Stimulated activated CD4-positive, alpha-beta T cell treated with anti-CD3 and anti-CD28 coated beads, TNF-alpha, amount 100 ng/mL, for 24 hours (primary cell): ENCODE measurements at regions not wholly inside any gene's neighbourhood (a gene's known extent, or its start where the extent isn't known, plus 50 kb on each side); places are given as distances from the start of the nearest gene placed in this dataset.

Source experiments
- DNase-seq, 3 experiments: peaks; one replicate each; pipeline ENCODE4 v3.0.0-alpha.2; 2020; ENCODE audit warnings: low read depth in 3 of 3

DNA sequence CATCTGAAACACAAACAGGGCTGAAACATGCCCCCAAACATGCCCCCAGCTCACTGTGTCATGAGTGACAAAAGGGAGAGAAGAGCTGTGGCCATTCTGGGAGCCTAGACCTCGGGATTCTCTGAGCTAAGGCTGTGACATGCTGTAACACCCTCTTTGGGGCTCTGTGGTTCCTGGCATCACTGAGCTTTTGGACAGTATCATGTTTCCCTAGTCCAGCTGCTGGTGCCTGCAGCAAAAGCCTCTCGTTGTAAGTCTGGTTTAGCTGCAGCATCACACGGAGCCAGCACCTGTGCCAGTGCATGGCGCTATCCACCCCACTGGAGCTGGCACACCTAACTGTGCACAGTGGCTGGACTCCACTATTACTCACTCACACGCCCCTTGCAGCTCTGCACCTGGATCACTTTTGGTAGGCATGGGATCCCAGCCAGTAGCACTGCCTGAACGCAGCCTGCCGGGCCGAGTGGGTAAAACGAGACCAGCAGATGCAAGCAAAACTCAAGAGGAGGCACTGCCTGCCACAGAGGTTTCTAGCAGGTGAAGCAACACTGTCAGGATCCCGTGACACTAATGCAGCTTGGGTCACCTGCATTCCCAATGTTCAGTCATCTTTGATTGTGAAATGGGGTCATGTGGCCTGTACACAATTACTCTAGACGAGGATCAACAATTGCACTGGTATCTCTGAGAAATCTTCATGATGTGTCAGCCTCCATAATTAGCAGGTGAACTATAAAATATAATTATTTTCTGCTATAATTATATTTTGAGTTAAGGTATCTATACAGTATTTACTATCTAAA, 547.2 kb downstream of the ZNF804A start:
- DNase-seq: no peak

DNA sequence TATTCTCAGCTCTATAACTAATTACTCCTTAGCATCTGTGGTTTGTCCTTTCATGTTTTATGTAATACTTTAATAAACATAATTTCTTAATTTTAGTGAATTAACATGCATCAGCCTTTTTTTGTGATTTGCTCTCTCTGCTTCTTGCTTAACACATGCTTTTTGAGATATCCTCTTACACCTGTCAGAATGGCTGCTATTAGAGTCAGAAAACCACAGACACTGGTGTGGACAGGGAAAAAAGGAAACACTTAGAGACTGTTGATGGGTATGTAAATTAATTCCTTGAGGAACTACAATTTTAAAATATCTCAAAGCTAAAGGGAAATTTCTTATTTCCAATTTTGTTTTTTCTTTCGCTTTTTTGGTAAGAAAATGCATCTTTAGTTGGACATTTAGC, 549.0 kb downstream of the ZNF804A start:
- no peak for DNase-seq

DNA sequence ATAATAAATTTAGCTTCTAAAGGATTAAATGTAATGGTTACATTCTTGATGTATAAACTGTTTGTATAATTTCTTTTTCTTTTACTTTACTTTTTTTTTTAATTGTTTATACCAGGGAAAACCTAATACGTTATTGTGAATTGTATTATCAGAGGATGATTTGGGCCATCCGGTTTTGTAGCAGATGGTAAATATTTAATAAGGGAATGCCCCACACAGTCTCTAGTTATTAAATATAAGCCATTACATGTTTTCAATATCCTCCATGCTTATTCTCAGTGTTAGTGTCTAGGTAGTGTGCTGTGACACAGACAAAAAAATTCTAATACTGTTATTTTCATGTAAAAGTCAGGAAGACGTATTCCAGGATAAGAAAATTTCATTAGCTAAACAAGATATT, 553.9 kb downstream of the ZNF804A start:
- no peak for DNase-seq

DNA sequence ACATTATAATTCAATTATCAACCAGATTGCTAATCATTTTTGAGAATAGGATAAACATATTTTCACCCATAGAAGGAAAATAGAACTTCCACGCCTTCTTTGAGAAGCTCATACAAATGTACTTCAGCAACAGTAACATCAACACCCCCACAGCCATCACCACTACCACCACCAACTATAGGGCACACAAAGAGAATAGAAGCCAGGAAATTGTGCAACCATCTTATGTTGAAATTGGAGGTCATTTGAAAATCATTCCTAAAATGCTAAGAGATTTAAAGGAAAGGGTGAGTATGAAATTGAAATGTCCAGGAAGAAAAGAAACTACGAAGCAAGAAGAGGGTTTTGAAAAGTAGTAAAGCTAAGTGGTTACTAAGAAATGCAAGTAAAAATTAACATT, 563.4 kb downstream of the ZNF804A start:
- DNase-seq: no peak

DNA sequence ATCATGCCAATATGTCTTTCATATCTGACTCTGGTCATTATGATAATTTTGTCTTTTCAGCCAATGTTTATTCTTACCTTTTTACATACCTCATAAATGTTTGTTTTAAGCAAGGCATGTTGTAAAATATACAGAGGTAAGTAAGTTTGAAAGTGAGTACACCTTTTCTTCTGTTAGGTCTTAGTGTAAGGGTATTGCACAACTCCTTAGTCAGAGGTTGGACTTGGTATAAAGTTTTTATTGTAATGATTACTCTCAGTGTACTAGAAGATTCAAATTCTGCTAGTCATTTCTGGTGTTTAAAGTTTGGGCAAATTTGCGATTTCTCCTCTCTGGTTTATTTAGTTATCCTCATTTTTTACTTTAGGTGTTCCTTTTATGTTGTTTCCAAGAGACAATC, 564.3 kb upstream of the FSIP2 start:
- no peak for DNase-seq

DNA sequence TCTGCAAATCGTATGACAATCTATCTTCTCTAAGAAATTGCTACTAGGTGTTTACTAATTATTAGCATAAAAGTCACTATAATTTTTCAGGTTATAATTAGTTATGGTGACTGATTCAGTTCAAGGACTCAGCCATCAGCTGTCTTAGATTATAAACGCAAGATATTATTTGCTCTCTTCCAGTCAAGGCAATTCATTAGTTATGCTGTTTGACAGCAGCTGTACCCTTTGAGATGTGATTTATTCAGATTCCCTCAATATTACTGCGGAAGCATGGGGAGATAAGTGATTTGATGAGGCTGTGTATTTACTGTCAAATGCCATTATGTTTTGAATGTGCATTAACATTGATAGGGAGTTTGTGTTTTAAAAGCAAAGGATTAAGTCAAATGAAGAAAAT, 558.9 kb upstream of the FSIP2 start:
- no peak for DNase-seq

DNA sequence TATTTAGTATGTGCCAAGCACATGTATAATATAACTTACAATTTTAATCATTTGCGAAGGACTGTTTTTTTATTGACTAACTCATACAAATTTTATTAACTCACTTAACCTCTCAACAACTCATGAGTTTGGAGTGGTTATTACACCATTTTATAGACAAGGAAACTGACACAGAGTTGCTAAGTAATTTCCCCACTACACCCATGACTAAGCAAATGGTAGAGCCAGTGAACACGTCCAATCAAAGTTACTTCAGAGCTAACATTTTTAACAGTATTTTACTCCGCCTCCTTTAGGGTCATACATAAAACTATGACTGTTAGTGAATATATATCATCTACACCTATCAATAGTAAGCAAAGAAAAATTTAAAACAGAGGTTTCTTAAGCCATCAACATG, 556.7 kb upstream of the FSIP2 start:
- DNase-seq: no peak

DNA sequence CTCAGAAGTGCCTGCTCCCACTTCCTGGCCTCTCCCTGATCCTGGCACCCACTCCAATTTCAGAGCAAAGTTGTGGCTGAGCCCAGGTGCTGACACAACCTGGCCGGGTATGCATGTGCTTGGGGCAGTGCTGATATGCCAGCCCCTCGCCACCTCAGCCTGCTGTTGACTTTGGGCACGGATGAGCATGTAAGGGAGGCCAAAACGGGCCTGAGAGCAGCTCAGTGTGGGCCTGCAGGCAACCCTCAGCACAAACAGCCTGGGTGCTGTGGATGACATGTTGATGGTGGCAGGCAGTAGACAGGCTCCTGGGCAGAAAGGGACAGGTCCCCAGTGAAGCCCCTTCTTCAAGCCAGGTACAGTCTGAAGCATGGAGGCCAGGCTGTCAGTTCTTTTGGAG, 553.6 kb upstream of the FSIP2 start:
- DNase-seq: no peak

DNA sequence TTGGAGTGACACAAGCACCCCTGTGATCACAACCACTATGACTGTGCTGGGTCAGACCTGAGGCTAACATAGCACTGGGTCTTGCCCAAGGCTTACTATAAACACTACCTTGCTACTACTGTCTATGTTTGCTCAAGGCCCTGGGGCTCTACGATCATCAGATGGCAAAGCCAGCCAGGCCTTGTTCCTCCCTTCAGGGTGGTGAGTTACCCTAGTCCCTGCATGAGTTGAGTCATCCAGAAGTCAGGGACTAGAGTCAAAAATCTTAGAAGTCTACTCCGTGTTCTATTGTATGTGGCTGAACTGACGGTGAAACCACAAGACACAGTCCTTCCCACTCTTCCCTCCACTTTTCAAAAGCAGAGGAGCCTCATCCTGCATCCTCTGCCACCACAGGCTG, 551.2 kb upstream of the FSIP2 start:
- no peak for DNase-seq

DNA sequence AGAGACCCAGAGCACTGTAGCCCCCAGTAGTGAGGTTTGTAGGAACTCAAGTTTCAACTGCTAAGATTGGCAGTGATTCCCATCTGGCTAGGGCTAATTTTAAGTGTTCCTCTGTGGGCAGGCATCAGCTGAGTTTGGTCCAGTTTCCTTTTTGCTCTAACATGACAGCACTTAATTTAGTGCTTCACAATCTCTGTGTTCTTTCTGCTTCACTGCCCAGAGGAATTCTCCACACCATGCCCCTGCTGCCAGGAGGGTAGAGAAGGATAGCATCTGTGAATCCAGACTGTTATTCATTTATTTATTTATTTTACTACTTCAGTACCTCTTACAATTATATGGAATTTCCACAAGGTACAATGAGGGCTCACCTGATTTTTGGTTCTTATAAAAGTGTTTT, 549.9 kb upstream of the FSIP2 start:
- no peak for DNase-seq

DNA sequence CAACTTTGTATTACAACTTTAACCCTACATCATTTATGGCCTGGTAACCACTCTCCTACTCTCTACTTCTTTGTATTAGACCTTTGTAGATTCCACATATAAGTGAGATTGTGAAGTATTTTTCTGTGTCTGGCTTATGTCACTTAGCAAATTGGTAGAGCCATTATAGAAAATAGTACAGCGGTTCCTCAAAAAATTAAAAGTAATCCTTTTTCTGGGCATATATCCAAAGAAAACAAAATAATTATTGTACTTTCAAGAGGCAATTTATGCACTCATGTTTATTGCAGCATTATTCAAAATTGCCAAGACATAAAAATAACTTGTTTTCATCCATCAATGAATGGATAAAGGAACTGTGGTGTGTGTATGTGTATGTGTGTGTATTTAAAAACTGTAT, 537.5 kb upstream of the FSIP2 start:
- DNase-seq: no peak

DNA sequence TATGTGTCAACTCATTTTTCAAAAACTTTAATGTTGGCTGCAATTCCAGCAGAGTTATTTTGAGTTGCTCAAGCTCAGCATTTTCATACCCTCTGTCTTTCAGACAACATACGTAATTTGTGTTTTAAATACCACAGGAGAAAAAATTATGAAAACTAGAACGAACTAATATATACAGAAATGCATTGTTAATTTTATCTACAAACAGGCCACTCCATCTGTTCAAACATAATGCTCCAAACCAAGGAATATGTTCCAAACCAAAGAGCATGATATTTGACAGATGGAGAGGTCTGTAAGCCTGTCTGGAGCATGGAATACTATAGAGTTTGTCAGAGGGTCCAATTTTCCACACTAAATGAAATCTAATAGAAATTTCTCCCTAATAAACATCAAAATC, 536.2 kb upstream of the FSIP2 start:
- no peak for DNase-seq

DNA sequence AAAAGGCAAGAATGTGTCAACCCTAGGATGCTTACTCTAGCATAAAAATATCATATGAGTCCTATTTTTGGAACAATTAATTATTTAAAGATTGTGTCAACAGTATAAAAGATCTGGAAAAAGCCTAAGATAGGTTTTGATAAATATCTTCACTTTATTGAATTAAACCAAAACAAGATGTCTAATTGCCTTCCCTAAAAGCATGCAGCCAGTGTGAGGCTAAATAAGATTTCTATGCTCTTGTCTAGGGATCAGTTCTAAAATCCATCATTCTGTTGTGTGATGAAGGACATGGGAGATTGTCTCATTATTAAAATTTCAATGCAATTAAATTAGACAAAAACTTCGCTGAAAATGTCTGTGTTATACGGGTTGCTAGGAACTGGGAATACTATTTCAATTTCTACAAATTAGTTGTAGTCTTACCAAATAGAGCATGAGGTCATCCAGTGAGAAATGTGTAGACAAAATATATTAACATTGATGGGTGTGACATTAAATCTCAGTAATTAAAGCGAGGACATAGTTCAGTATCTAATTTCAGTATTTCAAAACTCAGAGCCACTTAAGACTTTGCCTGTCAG, 535.6 kb upstream of the FSIP2 start:
- DNase-seq: no peak

DNA sequence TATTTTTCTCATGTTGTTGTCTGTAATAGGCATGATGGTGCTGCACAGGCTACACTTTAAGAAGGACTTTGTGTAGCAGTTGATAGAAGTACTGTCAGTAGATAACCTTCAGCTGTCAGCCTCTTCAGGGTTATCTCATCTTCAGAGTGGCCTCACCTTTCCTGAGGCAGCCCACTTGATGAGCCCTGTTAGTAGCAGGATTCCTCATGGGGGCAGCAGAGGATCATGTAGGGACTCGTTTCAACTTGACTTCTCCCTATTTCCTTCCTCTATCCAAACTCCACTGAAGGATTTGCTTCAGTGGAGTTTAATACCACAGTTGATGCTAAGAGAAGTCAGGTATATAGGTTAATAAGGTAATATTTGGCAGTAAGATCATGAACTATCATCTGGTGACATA, 530.3 kb upstream of the FSIP2 start:
- DNase-seq: no peak

DNA sequence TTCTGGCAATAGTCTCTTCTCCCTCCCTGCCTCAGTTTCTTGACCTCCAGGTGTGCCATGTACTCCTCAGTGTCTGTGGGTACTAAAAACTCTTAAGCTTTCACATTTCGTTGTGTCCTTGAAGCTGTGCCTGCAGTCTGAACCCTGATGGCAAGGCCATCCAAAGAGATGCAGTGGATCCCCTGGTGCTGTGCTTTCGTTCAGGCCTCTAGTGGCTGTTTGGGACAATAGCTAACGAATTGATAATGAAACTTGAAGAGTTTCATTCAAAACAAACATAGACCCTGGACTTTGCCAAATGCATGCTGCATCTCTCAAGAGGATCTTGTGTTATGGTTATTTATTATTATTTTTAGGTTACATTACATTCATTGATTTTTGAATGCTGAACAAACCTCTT, 523.1 kb upstream of the FSIP2 start:
- DNase-seq: no peak

DNA sequence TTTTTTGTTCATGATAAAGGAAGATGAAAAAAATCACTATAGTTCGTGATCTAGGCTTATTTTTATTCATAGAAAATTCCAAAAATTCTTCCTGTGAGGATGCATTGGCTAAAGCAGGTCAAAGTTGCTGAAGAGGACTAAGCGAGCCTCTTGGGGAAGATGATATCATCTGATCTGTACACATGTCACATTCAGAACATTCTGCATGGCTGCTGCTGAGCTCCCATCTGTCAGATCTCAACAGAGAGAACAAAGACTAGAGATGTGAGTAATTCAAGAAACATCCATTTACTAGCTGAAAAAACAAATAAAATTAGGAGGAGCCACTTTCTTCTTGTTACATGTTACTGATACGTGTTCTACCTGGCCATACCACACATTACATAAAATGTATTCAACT, 518.6 kb upstream of the FSIP2 start:
- no peak for DNase-seq

DNA sequence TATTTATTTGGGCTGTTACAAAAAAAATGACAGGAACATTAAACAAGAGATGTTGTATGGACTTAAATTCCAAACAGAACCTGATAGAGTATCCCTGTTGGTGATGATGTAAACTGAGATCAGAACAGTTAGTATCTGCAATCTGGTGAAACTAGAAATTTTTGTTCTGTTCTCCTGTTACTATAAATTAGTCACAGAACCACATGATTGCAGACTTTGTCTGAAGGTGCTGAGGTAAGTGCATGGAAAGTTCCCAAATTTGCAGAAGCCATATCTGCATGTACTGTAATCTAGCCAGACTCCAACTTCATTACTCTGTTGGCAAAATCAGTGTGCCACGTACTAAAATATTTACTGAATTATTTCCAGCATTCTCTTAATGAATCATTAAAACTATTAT, 516.3 kb upstream of the FSIP2 start:
- no peak for DNase-seq

DNA sequence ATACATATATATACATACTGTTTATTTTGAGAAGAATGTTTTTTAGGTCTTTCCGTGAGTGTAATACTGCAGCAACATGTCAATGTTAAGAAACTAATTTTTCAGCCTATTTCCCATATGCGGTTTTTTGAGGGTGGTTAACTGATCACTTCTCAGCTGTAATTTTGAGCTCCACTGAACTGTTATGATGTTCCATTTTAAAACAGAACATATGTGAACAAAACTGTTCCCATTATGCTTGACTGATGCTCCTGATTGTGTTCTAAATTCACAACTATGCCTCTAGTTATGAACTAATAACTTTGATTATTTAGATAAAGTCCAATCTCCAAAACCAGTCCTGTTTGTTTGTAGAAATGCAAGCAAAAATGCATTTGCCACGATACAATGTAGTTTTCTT, 511.2 kb upstream of the FSIP2 start:
- DNase-seq: no peak

DNA sequence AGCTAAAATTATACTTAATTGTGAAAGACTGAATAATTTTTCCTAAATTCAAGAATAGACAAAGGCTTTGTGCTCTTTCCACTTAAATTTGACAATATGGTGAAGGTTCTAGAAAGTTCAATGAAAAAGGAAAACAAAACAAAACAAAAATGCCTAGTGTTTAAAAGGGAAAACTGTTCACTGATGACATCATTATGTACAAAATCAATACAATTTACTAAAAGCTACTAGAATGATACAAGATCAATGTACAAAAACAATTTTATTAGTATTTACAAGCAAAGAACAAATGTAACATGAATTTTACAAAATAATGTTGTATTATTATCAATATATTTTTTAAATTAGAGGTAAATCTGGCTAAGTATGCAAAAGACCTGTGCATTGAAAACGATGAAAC, 499.1 kb upstream of the FSIP2 start:
- no peak for DNase-seq

DNA sequence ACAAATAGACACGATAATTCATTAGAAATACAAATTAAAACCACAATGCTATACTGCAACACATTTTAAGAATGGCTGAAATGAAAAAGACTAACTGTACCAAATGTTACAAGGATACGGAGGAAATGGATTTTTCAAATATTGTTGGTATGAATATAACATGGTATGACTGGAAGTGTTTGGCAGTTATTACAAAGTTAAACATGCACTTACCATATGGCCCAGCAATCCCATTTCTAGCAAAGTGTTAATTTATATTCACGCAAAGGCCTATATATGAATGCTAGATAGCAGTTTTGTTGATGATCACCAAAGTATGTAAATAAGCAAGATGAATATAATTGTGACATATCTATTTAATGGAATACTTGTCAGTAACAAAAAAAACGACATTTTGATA, 497.8 kb upstream of the FSIP2 start:
- no peak for DNase-seq

DNA sequence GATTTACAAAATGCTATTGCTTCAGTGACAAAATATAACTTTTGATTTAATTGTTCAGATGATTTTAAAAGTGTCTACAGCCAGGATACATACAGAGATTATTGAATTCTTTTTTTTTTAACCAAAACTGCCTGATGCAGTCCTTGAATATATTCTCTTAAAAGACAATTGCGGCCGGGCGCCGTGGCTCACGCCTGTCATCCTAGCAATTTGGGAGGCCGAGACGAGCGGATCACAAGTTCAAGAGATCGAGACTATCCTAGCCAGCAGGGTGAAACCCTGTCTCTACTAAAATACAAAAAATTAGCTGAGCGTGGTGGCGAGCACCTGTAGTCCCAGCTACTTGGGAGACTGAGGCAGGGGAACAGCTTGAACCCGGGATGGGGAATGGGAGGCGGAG, 497.0 kb upstream of the FSIP2 start:
- no peak for DNase-seq

DNA sequence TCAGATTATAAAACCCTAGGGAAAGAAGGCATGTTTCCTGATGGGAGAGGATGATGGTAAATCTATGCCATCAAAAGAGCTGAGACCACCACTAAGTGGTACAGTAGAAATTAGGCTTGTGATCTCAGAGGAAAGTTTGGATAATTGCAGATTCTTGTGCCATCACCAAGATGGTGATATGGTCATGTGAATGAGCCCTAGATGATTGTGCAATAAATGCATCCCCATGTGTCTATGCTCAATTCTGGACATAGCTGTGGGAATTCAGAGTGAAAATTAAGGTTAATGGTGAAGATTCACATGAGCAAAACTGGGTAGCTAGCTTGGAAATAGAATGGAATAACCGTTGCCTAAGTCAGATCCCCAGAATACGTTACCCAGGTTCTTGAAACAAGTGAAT, 496.1 kb upstream of the FSIP2 start:
- no peak for DNase-seq

DNA sequence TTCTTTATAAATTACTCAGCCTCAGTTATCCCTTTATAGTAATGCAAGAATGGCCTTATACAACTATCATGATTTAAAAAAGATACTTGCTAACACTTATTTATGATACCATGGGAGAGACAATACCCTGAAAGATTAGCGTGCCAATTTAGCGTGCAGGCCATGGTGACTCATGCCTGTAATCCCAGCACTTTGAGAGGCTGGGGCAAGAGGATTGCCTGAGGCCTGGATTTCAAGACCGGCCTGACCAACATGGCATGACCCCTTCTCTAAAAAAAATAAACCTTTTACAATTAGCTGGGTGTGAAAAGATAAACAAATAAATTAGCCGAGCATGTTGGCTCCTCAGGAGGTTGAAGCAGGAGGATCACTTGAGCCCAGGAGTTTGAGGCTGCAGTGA, 493.4 kb upstream of the FSIP2 start:
- no peak for DNase-seq

DNA sequence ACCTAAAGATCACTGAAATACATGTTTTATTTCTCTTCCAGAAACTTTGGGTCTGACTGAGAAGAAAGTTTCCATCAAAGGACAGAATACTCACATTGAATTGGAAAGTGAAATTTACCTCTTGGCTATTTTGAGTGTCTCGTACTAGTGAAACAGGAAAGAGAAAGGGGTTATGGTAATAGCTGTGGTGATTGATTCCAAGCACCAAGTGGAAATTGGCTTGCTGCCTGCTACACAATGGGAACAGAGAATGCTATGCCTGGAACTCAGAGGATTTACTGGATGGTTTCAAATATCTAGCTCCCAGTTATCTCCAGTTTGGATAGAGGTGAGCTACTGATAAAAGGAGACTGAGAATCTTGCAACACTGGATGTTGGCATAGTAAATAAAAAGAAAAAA, 492.8 kb upstream of the FSIP2 start:
- no peak for DNase-seq
